PC-9 (cell line): ENCODE measurements at regions not wholly inside any gene's neighbourhood (a gene's known extent, or its start where the extent isn't known, plus 50 kb on each side); places are given as distances from the start of the nearest gene placed in this dataset.

Source experiments
- BruUV-seq: library from RNA; stranded (reverse); fragments of 400-500 nt; replicated peaks from 2 replicates; lab custom pipeline; 2021; lab: Mats Ljungman, UMichigan
- CTCF ChIA-PET: fragments of 300-600 bp; sonication (Branson Sonifier 250); formaldehyde crosslinking; loops from one replicate; lab custom pipeline; 2022; ENCODE audit warnings: antibody characterized with exemption; lab: Charles Lee
- POLR2A ChIA-PET: fragments of 300-600 bp; sonication (Branson Sonifier 250); formaldehyde crosslinking; loops from one replicate; lab custom pipeline; 2022; ENCODE audit warnings: antibody characterized with exemption; ENCODE audit not compliant: unreplicated experiment; lab: Charles Lee
- DNase-seq, 2 experiments: peaks; one replicate each; pipeline versions ENCODE4 v3.0.0 to v3.0.0-alpha.2; 2015 to 2022; ENCODE audit warnings: mixed read lengths in 1 of 2
- H2AFZ ChIP-seq: fragments of 200-600 bp; sonication (generic); 2 replicates; pipeline ENCODE4 v1.8.1; 2017; ENCODE audit warnings: antibody characterized with exemption
- H3F3A ChIP-seq: fragments of 200-600 bp; sonication (generic); 2 replicates; pipeline ENCODE4 v1.8.1; 2017; ENCODE audit warnings: antibody characterized with exemption, mild to moderate bottlenecking, low read depth; ENCODE audit not compliant: insufficient read depth
- H3K27ac ChIP-seq: fragments of 200-600 bp; sonication (generic); 2 replicates; pipeline ENCODE4 v1.6.1; 2016; ENCODE audit warnings: mixed run types
- H3K27me3 ChIP-seq: fragments of 200-600 bp; sonication (generic); 2 replicates; pipeline ENCODE4 v1.6.1; 2016; ENCODE audit warnings: low read depth, mixed run types; ENCODE audit not compliant: insufficient read depth
- H3K36me3 ChIP-seq: fragments of 200-600 bp; sonication (generic); 2 replicates; pipeline ENCODE4 v1.6.1; 2016; ENCODE audit warnings: low read depth, mixed run types
- H3K4me1 ChIP-seq: fragments of 200-600 bp; sonication (generic); replicated peaks from 2 replicates; pipeline ENCODE4 v1.6.1; 2016; ENCODE audit warnings: mixed run types; ENCODE audit not compliant: insufficient read depth
- H3K4me2 ChIP-seq: fragments of 200-600 bp; sonication (generic); 2 replicates; pipeline ENCODE4 v1.6.1; 2017; ENCODE audit warnings: mixed run types
- H3K4me3 ChIP-seq: fragments of 200-600 bp; sonication (generic); 2 replicates; pipeline ENCODE4 v1.6.1; 2016; ENCODE audit warnings: mixed run types
- H3K79me2 ChIP-seq: fragments of 200-600 bp; sonication (generic); 2 replicates; pipeline ENCODE4 v1.6.1; 2017; ENCODE audit warnings: low read depth, mixed run types
- H3K9me2 ChIP-seq: fragments of 200-600 bp; sonication (generic); 2 replicates; pipeline ENCODE4 v1.8.1; 2017; ENCODE audit warnings: mild to moderate bottlenecking; ENCODE audit not compliant: insufficient read depth
- H3K9me3 ChIP-seq: fragments of 200-600 bp; sonication (generic); 2 replicates; pipeline ENCODE4 v1.8.1; 2016; ENCODE audit warnings: low read depth; ENCODE audit not compliant: insufficient read depth
- H4K20me1 ChIP-seq: fragments of 200-600 bp; sonication (generic); 2 replicates; pipeline ENCODE4 v1.8.1; 2017; ENCODE audit not compliant: insufficient read depth
- EZH2 ChIP-seq: fragments of 200-600 bp; sonication (generic); IDR thresholded peaks from 2 replicates; pipeline ENCODE4 v1.8.0; 2017; ENCODE audit warnings: antibody characterized with exemption, low read depth
- intact Hi-C: fragments of 100-400 bp; cut with micrococcal nuclease; formaldehyde crosslinking; loops from one replicate; pipeline ENCODE4 v1.10.0; 2022; ENCODE audit not compliant: unreplicated experiment
- TF ChIP-seq, protein P1 (sequence below): fragments of 200-600 bp; sonication (generic); conservative IDR thresholded peaks from 2 replicates; pipeline ENCODE4 v1.6.1; 2017; ENCODE audit warnings: mixed run types, antibody characterized with exemption, mild to moderate bottlenecking, moderate library complexity

DNA sequence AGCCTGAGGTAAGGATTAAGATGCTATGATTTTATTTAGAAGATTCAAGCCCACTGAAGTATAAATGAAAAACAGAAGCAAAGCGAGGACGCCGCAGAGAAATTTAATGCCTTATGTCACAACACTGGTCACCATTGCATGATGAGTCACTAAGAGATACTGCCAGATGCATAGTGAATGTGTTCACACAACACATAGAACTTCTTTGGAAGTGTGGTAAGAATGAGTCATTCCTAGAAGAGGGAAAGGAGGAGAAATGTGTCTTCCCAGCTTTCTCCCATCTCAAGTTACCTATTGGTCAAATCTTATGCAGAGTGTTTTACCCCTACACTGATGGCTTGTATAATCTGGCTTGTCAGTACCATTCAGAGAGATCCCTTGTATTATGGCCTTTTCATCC lies 465.3 kb upstream of the ARRDC3 start:
- Histone ChIP-seq H3K4me2 (no peak overlapping the region), H3K36me3 (no peaks in the 10 kb centered on the region), H2AFZ (no peak overlapping the region), H4K20me1 (no peaks in the 10 kb centered on the region), H3K9me2 (no peaks in the 10 kb centered on the region), H3K4me3 (no peak overlapping the region), H3K9me3 (peaks cover 5% of the 10 kb centered on the region; the same call in 1 of the 2 replicates), H3F3A (peaks cover 3% of the 10 kb centered on the region; the same call in 1 of the 2 replicates), H3K27ac (peak overlapping the region; percentile 4; the same call in 1 of the 2 replicates), H3K27me3 (no peaks in the 10 kb centered on the region), H3K79me2 (no peaks in the 10 kb centered on the region), H3K4me1 (0 out of 2 replicates have a peak, but pooled peaks cover 8% of the 10 kb centered on the region)
- CTCF ChIA-PET = no interaction called here
- peak; percentile 31 to 73 for DNase-seq
- intact Hi-C loops = loop anchor here (10.0 kb wide), 1 partner anchor 64 kb away; no protein-coding TSS in a partner anchor
- no TSS peak for BruUV-seq
- POLR2A ChIA-PET = no interaction called here
- TF ChIP-seq, protein P1, sequence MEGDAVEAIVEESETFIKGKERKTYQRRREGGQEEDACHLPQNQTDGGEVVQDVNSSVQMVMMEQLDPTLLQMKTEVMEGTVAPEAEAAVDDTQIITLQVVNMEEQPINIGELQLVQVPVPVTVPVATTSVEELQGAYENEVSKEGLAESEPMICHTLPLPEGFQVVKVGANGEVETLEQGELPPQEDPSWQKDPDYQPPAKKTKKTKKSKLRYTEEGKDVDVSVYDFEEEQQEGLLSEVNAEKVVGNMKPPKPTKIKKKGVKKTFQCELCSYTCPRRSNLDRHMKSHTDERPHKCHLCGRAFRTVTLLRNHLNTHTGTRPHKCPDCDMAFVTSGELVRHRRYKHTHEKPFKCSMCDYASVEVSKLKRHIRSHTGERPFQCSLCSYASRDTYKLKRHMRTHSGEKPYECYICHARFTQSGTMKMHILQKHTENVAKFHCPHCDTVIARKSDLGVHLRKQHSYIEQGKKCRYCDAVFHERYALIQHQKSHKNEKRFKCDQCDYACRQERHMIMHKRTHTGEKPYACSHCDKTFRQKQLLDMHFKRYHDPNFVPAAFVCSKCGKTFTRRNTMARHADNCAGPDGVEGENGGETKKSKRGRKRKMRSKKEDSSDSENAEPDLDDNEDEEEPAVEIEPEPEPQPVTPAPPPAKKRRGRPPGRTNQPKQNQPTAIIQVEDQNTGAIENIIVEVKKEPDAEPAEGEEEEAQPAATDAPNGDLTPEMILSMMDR = no peak
- no peak for TF ChIP-seq EZH2

DNA sequence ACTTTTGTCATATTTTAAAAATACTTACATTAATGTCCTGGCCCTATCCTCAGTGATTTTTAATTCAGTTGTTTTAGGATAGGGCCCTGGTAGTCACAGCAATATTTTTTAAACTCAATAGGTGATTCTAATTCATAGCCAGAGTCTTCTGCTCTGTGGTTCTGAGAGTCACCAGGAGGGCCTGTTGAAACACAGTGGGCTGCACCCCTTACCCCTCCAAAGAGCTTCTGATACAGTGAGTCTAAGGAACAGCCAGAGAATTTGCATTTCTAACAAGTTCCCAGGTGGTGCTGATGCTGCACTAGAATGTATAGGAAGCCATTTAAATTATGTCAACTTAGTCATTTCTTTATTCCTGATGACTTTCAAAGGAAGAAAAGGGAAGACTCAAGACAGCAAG lies 458.3 kb upstream of the ARRDC3 start:
- no peak overlapping the region for H3K4me3 ChIP-seq
- H3K9me2 ChIP-seq = no peaks in the 10 kb centered on the region

DNA sequence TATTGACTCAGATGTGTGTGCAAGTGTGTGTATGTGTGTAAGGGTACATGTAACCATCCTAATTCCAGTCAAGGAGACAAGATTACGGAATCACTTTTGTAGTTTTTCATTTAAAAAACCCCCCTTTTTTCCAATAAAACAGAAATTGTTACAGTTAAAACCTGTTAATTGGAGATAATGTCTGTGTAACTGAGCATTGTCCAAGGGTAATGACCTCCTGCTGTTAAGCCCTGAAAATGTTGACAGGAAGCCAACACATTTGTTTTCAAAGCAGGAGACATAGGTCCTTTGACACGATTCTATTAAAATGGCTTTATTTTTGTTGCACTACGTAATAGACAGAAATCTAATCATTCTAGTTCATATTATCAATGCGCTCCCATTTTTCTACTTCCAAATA lies 457.3 kb upstream of the ARRDC3 start:
- BruUV-seq = no TSS peak
- H3K79me2 ChIP-seq = no peaks in the 10 kb centered on the region
- TF ChIP-seq EZH2 = no peak
- TF ChIP-seq, protein P1 = no peak
- no peaks in the 10 kb centered on the region for H3K4me1 ChIP-seq
- H3K27me3 ChIP-seq = no peaks in the 10 kb centered on the region
- no peaks in the 10 kb centered on the region for H3K9me2 ChIP-seq
- ChIA-PET CTCF (no interaction called here), POLR2A (no interaction called here)
- intact Hi-C loops = loop anchor here (10.0 kb wide), 1 partner anchor 56 kb away; no protein-coding TSS in a partner anchor
- no peaks in the 10 kb centered on the region for H4K20me1 ChIP-seq
- H3K36me3 ChIP-seq = no peaks in the 10 kb centered on the region
- no peak overlapping the region for H3K4me2 ChIP-seq
- no peak overlapping the region for H2AFZ ChIP-seq
- no peak overlapping the region for H3K4me3 ChIP-seq
- H3K27ac ChIP-seq = no peak overlapping the region
- H3K9me3 ChIP-seq = no peaks in the 10 kb centered on the region
- H3F3A ChIP-seq = no peaks in the 10 kb centered on the region
- no peak for DNase-seq

More for the DNA sequence above, 458.3 kb upstream of the ARRDC3 start:
- no peaks in the 10 kb centered on the region for H3K9me3 ChIP-seq
- H3F3A ChIP-seq = no peaks in the 10 kb centered on the region
- ChIA-PET CTCF (no interaction called here), POLR2A (no interaction called here)
- no peaks in the 10 kb centered on the region for H3K79me2 ChIP-seq
- intact Hi-C loops = loop anchor here (10.0 kb wide), 1 partner anchor 57 kb away; no protein-coding TSS in a partner anchor
- H3K36me3 ChIP-seq = no peaks in the 10 kb centered on the region
- no peaks in the 10 kb centered on the region for H3K27me3 ChIP-seq
- no peaks in the 10 kb centered on the region for H4K20me1 ChIP-seq
- H3K4me1 ChIP-seq = no peaks in the 10 kb centered on the region
- H3K4me2 ChIP-seq = no peak overlapping the region
- DNase-seq = no peak
- no peak overlapping the region for H2AFZ ChIP-seq
- BruUV-seq = no TSS peak
- no peak for TF ChIP-seq EZH2
- TF ChIP-seq, protein P1 = no peak
- no peak overlapping the region for H3K27ac ChIP-seq
